IPS DF 6.9 (cell line): ENCODE measurements at regions not wholly inside any gene's neighbourhood (a gene's known extent, or its start where the extent isn't known, plus 50 kb on each side); places are given as distances from the start of the nearest gene placed in this dataset.

Experiments
- DNase-seq: peaks from one replicate; pipeline ENCODE4 v3.0.0-alpha.2; 2013; ENCODE audit warnings: low read depth, low spot score
- H3K27ac ChIP-seq: one replicate; pipeline ENCODE4 v1.5.1; 2013; ENCODE audit warnings: low read length, control low read depth
- H3K27me3 ChIP-seq: 2 replicates; pipeline ENCODE4 v1.6.1; 2013; ENCODE audit warnings: mild to moderate bottlenecking, low read length; ENCODE audit not compliant: control insufficient read depth, insufficient read depth
- H3K36me3 ChIP-seq: 2 replicates; pipeline ENCODE4 v1.6.1; 2013; ENCODE audit warnings: low read length; ENCODE audit not compliant: control insufficient read depth, insufficient read depth
- H3K4me1 ChIP-seq: 2 replicates; pipeline ENCODE4 v1.6.1; 2013; ENCODE audit warnings: low read length; ENCODE audit not compliant: control insufficient read depth, insufficient read depth
- H3K4me3 ChIP-seq: 2 replicates; pipeline ENCODE4 v1.5.1; 2013; ENCODE audit warnings: mild to moderate bottlenecking, low read length
- H3K9me3 ChIP-seq: 2 replicates; pipeline ENCODE4 v1.6.1; 2013; ENCODE audit warnings: low read length, inconsistent platforms; ENCODE audit not compliant: control insufficient read depth, insufficient read depth
- WGBS: extraction: QIAGEN DNeasy Blood & Tissue Kit; methylation state at CpG from one replicate; pipeline ENCODE4 v1.1.7; 2013; ENCODE audit warnings: mixed read lengths, missing lambda C conversion rate; ENCODE audit not compliant: insufficient read length, insufficient coverage; 5-methylcytosine and 5-hydroxymethylcytosine counted together

GRCh38 chr2:42939411-42940206 is 147.2 kb upstream of the HAAO start:
- no CpG with 5 or more reads among the region's 11 CpGs for WGBS

DNA sequence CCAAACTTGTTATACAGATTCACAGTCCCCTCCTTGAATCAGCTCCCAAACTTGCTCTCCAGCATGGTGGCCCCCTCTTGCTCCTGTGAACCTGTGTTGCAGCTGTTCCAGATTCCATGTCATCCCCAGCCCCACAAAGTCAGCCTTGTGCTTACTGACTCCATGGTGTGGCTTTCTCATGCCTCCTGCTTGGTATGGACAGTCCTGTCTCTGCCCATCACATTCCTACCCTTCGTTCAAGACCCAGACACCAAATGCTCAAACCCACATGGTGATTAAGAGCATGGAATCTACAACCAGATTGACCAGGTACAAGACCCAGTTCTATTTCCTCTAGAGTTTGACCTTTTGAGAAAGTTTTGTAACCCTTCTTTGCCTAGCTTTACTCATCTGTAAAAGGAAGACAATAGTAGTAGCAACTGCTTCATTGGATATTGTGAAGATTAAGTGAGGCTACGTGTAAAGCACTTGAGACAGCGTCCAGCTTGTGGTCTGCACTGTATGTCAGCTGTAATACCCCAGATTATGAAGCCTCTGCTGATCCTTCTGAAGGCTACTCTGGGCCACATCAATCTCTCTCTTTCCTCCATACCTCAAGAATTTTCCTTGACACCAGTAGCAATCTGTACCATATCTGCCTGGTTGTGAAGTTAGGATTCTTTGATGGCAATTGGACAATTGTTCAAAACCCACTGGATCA is 146.4 kb upstream of the HAAO start:
- no CpG with 5 or more reads among the region's 3 CpGs for WGBS
- Histone ChIP-seq H3K36me3 (no peaks in the 10 kb centered on the region), H3K9me3 (no peaks in the 10 kb centered on the region), H3K27ac (no peak overlapping the region), H3K27me3 (no peaks in the 10 kb centered on the region), H3K4me3 (no peak overlapping the region), H3K4me1 (0 out of 2 replicates have a peak, but pooled peaks cover 1% of the 10 kb centered on the region)
- DNase-seq, result no peak

More at GRCh38 chr2:42939411-42940206, 147.2 kb upstream of the HAAO start:
- Histone ChIP-seq H3K4me1 (0 out of 2 replicates have a peak, but pooled peaks cover 1% of the 10 kb centered on the region), H3K36me3 (no peaks in the 10 kb centered on the region), H3K27me3 (no peaks in the 10 kb centered on the region), H3K4me3 (no peak overlapping the region), H3K27ac (no peak overlapping the region), H3K9me3 (no peaks in the 10 kb centered on the region)
- DNase-seq, result no peak

DNA sequence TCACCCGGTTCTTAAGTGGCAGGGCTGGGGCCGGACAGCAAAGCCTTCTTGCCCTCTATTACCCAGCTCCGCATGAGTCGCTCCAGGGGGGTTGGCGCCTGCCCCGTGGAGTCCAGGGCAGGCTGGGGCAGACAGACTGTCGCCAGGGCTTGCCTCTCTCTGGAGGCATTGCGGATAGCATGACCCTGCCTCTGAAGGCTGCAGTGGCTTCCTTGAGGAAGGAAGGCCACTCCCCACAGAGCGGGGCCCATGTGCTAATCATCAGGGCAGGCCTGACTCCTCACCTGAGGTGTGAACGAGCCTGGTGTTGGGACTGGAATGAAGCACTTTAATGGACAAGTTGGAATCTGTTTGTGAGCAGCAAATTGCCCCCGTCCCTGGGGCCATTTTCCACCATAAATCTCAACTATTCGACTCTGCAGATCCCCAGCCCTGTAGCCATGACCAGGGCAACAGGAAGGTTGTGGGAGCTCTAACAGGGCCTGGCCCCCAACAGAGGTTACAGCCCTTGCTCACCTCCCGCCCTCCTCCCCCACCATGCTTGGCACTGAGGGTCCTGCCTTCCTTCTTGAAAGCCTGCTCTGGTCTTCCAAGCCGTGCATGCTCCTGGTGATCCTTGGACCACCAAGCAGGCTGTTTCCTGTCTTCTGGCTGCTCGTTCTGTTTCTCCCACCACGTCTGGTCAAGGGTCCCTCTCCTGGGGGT is 144.9 kb upstream of the HAAO start:
- WGBS, result no CpG with 5 or more reads among the region's 16 CpGs
- Histone ChIP-seq H3K4me3 (no peak overlapping the region), H3K36me3 (no peaks in the 10 kb centered on the region), H3K9me3 (no peaks in the 10 kb centered on the region), H3K27ac (no peak overlapping the region), H3K27me3 (no peaks in the 10 kb centered on the region), H3K4me1 (0 out of 2 replicates have a peak, but pooled peaks cover 1% of the 10 kb centered on the region)
- DNase-seq, result no peak

- Histone ChIP-seq H3K9me3 (no peaks in the 10 kb centered on the region), H3K4me1 (peaks cover 4% of the 10 kb centered on the region), H3K27me3 (no peaks in the 10 kb centered on the region), H3K4me3 (no peak overlapping the region), H3K27ac (no peak overlapping the region), H3K36me3 (no peaks in the 10 kb centered on the region)
- no peak for DNase-seq
- no CpG with 5 or more reads among the region's 13 CpGs for WGBS
These were observed 143.6 kb upstream of the HAAO start for GRCh38 chr2:42935692-42936671.

DNA sequence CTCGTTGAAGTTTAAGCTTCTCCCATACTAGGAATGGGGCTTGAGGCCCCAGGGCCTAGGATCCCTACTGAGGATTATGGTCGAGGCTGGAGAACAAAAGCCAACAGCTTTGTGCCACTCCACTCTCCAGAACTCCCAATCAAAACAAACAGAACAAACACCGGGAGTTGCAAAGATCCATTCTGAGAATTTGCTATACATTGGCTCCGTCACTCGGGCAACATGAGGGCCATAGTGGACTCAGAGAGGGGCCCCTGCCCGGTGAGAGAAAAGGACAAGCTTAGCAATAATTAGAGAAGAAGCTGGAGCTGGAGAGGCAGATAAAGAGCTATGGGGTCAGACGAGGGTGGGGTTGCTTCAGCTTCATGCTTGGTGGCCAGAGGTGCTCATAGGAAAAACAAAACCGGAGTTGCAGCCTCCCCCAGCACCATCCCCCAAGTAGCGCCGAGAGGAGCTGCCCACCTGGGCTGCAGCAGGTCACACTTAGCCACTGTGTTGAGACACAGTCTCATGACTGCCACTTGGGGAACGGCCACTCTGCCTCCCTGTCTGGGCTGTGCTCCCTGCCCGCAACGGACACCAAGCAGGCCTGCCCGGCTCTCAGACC is 142.3 kb upstream of the HAAO start:
- peaks cover 6% of the 10 kb centered on the region for H3K4me1 ChIP-seq
- WGBS, result no CpG with 5 or more reads among the region's 14 CpGs
- H3K36me3 ChIP-seq, result no peaks in the 10 kb centered on the region
- H3K27me3 ChIP-seq, result no peaks in the 10 kb centered on the region
- no peak overlapping the region for H3K4me3 ChIP-seq
- no peak for DNase-seq
- H3K27ac ChIP-seq, result no peak overlapping the region
- no peaks in the 10 kb centered on the region for H3K9me3 ChIP-seq

DNA sequence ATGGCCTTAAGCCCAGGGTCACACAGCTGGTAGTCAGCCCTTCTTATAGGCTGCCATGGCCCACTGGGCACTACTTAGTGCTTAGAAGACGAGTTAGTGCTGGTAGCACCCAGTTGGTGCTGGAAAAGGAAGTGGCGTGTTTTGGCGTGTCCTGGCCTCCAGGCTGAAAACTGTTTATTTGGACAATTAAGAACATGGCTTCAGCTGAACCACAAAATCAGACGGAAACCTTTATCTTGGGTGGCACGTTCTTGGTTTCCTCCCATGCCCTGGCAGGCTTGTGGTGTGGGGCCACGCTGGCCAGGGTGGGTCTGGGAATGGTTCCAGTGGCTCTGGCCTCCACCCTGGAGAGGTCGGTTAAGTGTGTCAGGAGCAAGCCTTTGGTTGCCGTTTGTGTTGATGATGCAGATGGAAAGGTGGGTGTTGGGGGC is 141.5 kb upstream of the HAAO start:
- no peak overlapping the region for H3K27ac ChIP-seq
- H3K4me3 ChIP-seq, result no peak overlapping the region
- peaks cover 8% of the 10 kb centered on the region for H3K4me1 ChIP-seq
- no peaks in the 10 kb centered on the region for H3K27me3 ChIP-seq
- WGBS, result no CpG with 5 or more reads among the region's 8 CpGs
- no peak for DNase-seq
- H3K9me3 ChIP-seq, result no peaks in the 10 kb centered on the region
- H3K36me3 ChIP-seq, result no peaks in the 10 kb centered on the region

GRCh38 chr2:42932271-42933151 is 140.1 kb upstream of the HAAO start:
- Histone ChIP-seq H3K4me3 (no peak overlapping the region), H3K27ac (no peak overlapping the region), H3K4me1 (peaks cover 9% of the 10 kb centered on the region), H3K36me3 (no peaks in the 10 kb centered on the region), H3K27me3 (no peaks in the 10 kb centered on the region), H3K9me3 (no peaks in the 10 kb centered on the region)
- DNase-seq, result no peak
- WGBS, result no CpG with 5 or more reads among the region's 13 CpGs

DNA sequence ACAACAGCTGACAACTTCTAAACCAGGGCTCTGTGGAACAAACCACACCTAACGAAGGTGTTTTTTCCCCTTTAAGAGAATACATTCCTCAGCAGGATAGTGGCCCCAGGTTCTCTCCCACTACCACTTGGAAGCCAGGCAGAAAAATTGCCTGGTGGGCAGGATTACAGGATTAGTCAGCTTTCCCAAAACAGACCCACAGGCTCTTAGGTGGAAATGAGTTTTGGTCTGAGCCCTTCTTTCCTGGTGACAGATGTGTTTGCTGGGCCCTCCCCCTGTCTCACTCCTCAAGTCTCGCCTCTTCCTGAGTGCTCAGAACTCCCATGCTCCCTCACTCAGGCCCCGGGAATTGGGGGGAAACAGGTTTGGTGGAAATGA is 139.4 kb upstream of the HAAO start:
- no CpG with 5 or more reads among the region's 3 CpGs for WGBS
- Histone ChIP-seq H3K4me1 (peaks cover 9% of the 10 kb centered on the region), H3K36me3 (no peaks in the 10 kb centered on the region), H3K27me3 (no peaks in the 10 kb centered on the region), H3K27ac (no peak overlapping the region), H3K4me3 (no peak overlapping the region), H3K9me3 (no peaks in the 10 kb centered on the region)
- DNase-seq, result no peak
